Parathyroid adenoma (tissue), 2 donors: ENCODE measurements at regions not wholly inside any gene's neighbourhood (a gene's known extent, or its start where the extent isn't known, plus 50 kb on each side); places are given as distances from the start of the nearest gene placed in this dataset.

ENCODE experiments used
- H2AFZ ChIP-seq: fragments of 300-600 bp; sonication (generic); one replicate; pipeline ENCODE4 v1.7.0; 2017; ENCODE audit warnings: antibody characterized with exemption, mild to moderate bottlenecking
- H3K27ac ChIP-seq: fragments of 300-600 bp; sonication (generic); one replicate; pipeline ENCODE4 v1.7.0; 2017
- H3K27me3 ChIP-seq: fragments of 300-600 bp; sonication (generic); one replicate; pipeline ENCODE4 v1.7.0; 2017; ENCODE audit warnings: low read length; ENCODE audit not compliant: control insufficient read depth, insufficient read depth
- H3K36me3 ChIP-seq: fragments of 300-600 bp; sonication (generic); one replicate; pipeline ENCODE4 v1.7.0; 2017; ENCODE audit warnings: low read length; ENCODE audit not compliant: control insufficient read depth, insufficient read depth
- H3K4me1 ChIP-seq: fragments of 300-600 bp; sonication (generic); one replicate; pipeline ENCODE4 v1.7.0; 2017; ENCODE audit warnings: control low read depth
- H3K4me2 ChIP-seq: fragments of 300-600 bp; sonication (generic); one replicate; pipeline ENCODE4 v1.7.0; 2017; ENCODE audit warnings: low read length
- H3K4me3 ChIP-seq: fragments of 300-600 bp; sonication (generic); one replicate; pipeline ENCODE4 v1.7.0; 2017; ENCODE audit warnings: low read depth, low read length
- H3K79me2 ChIP-seq: fragments of 300-600 bp; sonication (generic); one replicate; pipeline ENCODE4 v1.7.0; 2017; ENCODE audit warnings: control low read depth
- H3K9ac ChIP-seq: fragments of 300-600 bp; sonication (generic); one replicate; pipeline ENCODE4 v1.7.0; 2017; ENCODE audit warnings: mild to moderate bottlenecking
- H3K9me3 ChIP-seq: fragments of 300-600 bp; sonication (generic); one replicate; pipeline ENCODE4 v1.7.0; 2017; ENCODE audit warnings: low read length; ENCODE audit not compliant: control insufficient read depth
- CTCF ChIP-seq: fragments of 300-600 bp; sonication (generic); IDR thresholded peaks from one replicate; pipeline ENCODE4 v1.7.0; 2017; ENCODE audit warnings: antibody characterized with exemption, mild to moderate bottlenecking
- donor health status: primary hyperparathyroidism.

- no peak overlapping the region for H3K27ac ChIP-seq
- no peak for TF ChIP-seq CTCF
- no peaks in the 10 kb centered on the region for H3K9me3 ChIP-seq
- H3K27me3 ChIP-seq: no peaks in the 10 kb centered on the region
- H3K4me2 ChIP-seq: no peak overlapping the region
- no peaks in the 10 kb centered on the region for H3K4me1 ChIP-seq
- no peak overlapping the region for H2AFZ ChIP-seq
- H3K9ac ChIP-seq: no peak overlapping the region
- no peaks in the 10 kb centered on the region for H3K79me2 ChIP-seq
- no peak overlapping the region for H3K4me3 ChIP-seq
- H3K36me3 ChIP-seq: no peaks in the 10 kb centered on the region
Observed at GRCh38 chr15:79213650-79214049, 68.9 kb upstream of the ANKRD34C start.

- Histone ChIP-seq H2AFZ (no peak overlapping the region), H3K36me3 (no peaks in the 10 kb centered on the region), H3K4me1 (no peaks in the 10 kb centered on the region), H3K79me2 (no peaks in the 10 kb centered on the region), H3K9me3 (no peaks in the 10 kb centered on the region), H3K27me3 (no peaks in the 10 kb centered on the region), H3K4me2 (no peak overlapping the region), H3K4me3 (no peak overlapping the region), H3K27ac (no peak overlapping the region), H3K9ac (no peak overlapping the region)
- no peak for TF ChIP-seq CTCF
Observed at GRCh38 chr15:79212589-79213157, 69.8 kb upstream of the ANKRD34C start.

- H3K4me2 ChIP-seq: no peak overlapping the region
- H3K27ac ChIP-seq: no peak overlapping the region
- no peaks in the 10 kb centered on the region for H3K79me2 ChIP-seq
- no peaks in the 10 kb centered on the region for H3K4me1 ChIP-seq
- no peaks in the 10 kb centered on the region for H3K27me3 ChIP-seq
- no peak overlapping the region for H3K9ac ChIP-seq
- no peak for TF ChIP-seq CTCF
- H3K4me3 ChIP-seq: no peak overlapping the region
- H3K36me3 ChIP-seq: no peaks in the 10 kb centered on the region
- no peak overlapping the region for H2AFZ ChIP-seq
- H3K9me3 ChIP-seq: no peaks in the 10 kb centered on the region
Observed at GRCh38 chr15:79211481-79211880, 71.0 kb upstream of the ANKRD34C start.

GRCh38 chr15:79209690-79210089 lies 72.8 kb upstream of the ANKRD34C start:
- Histone ChIP-seq H3K4me2 (no peak overlapping the region), H3K27me3 (no peaks in the 10 kb centered on the region), H3K27ac (no peak overlapping the region), H3K9ac (no peak overlapping the region), H3K4me3 (no peak overlapping the region), H3K36me3 (no peaks in the 10 kb centered on the region), H2AFZ (no peak overlapping the region), H3K9me3 (no peaks in the 10 kb centered on the region), H3K79me2 (no peaks in the 10 kb centered on the region), H3K4me1 (no peaks in the 10 kb centered on the region)
- TF ChIP-seq CTCF: no peak

GRCh38 chr15:79209116-79209515 lies 73.4 kb upstream of the ANKRD34C start:
- no peaks in the 10 kb centered on the region for H3K79me2 ChIP-seq
- H3K4me3 ChIP-seq: no peak overlapping the region
- H3K27me3 ChIP-seq: no peaks in the 10 kb centered on the region
- no peaks in the 10 kb centered on the region for H3K4me1 ChIP-seq
- no peaks in the 10 kb centered on the region for H3K36me3 ChIP-seq
- H2AFZ ChIP-seq: no peak overlapping the region
- no peak for TF ChIP-seq CTCF
- H3K27ac ChIP-seq: no peak overlapping the region
- no peak overlapping the region for H3K9ac ChIP-seq
- H3K9me3 ChIP-seq: no peaks in the 10 kb centered on the region
- no peak overlapping the region for H3K4me2 ChIP-seq
